SJSA1 (cell line): ENCODE measurements at regions not wholly inside any gene's neighbourhood (a gene's known extent, or its start where the extent isn't known, plus 50 kb on each side); places are given as distances from the start of the nearest gene placed in this dataset.

Experiments
- DNase-seq, 2 experiments: peaks; one replicate each; pipeline ENCODE4 v3.0.0-alpha.2; 2015 to 2020; ENCODE audit warnings: low spot score in 2 of 2, low read depth in 1 of 2
- H3K27ac ChIP-seq: fragments of 250-450 bp; sonication (Bioruptor Pico); 2 replicates; pipeline ENCODE4 v1.5.1; 2020; ENCODE audit warnings: mild to moderate bottlenecking, moderate library complexity
- H3K27me3 ChIP-seq: fragments of 250-450 bp; sonication (Bioruptor Pico); replicated peaks from 2 replicates; pipeline ENCODE4 v1.5.1; 2020; ENCODE audit warnings: mild to moderate bottlenecking, moderate library complexity
- H3K36me3 ChIP-seq: fragments of 250-450 bp; sonication (Bioruptor Pico); 2 replicates; pipeline ENCODE4 v1.5.1; 2020; ENCODE audit warnings: mild to moderate bottlenecking
- H3K4me1 ChIP-seq: fragments of 250-450 bp; sonication (Bioruptor Pico); replicated peaks from 2 replicates; pipeline ENCODE4 v1.6.1; 2021; ENCODE audit warnings: mild to moderate bottlenecking
- H3K4me3 ChIP-seq: fragments of 250-450 bp; sonication (Bioruptor Pico); 2 replicates; pipeline ENCODE4 v1.5.1; 2020; ENCODE audit warnings: mild to moderate bottlenecking
- H3K9me3 ChIP-seq: fragments of 250-450 bp; sonication (Bioruptor Pico); replicated peaks from 2 replicates; pipeline ENCODE4 v1.5.1; 2020; ENCODE audit warnings: mild to moderate bottlenecking

DNA sequence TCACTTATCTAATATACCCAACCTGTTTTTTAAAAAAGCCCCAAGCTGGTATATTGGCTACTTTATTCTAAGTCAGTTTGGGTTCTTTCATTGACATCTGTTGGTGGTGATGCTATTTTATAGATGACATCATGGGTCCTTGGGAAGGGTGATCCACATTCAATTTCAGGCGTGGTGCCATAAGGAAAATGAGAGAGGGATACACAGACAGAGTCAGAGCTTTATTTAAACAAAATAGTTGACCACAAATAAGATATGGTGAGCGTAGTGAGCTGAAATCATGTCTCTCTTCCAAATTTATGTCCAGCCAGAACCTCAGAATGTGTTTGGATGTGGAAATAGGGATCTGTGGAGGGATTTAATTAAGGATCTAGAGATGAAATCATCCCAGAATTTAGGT lies 302.4 kb downstream of the MAT2B start:
- no peak overlapping the region for H3K27ac ChIP-seq
- H3K27me3 ChIP-seq = no peaks in the 10 kb centered on the region
- H3K36me3 ChIP-seq = no peaks in the 10 kb centered on the region
- no peak overlapping the region for H3K4me3 ChIP-seq
- no peaks in the 10 kb centered on the region for H3K4me1 ChIP-seq
- no peak for DNase-seq
- no peaks in the 10 kb centered on the region for H3K9me3 ChIP-seq

DNA sequence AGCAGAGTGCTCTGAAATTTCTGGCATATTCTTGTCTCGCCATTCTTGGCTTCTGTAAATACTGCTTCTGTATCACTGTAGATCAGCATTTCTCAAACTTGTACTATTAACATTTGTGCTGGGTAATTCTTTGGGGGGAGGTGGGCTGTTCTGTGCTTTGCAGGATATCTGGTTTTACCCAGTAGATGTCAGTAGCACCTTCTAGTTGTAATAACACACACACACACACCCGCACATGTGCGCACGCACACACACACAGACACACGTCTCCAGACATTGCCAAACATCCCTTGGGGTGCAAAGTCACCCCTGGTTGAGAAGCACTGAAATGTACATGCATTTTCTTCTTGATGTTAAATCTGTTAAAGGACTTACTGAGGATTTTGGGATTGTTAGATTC lies 304.1 kb downstream of the MAT2B start:
- no peak for DNase-seq
- H3K4me1 ChIP-seq = no peaks in the 10 kb centered on the region
- H3K36me3 ChIP-seq = no peaks in the 10 kb centered on the region
- H3K27me3 ChIP-seq = no peaks in the 10 kb centered on the region
- no peaks in the 10 kb centered on the region for H3K9me3 ChIP-seq
- no peak overlapping the region for H3K27ac ChIP-seq
- H3K4me3 ChIP-seq = no peak overlapping the region

DNA sequence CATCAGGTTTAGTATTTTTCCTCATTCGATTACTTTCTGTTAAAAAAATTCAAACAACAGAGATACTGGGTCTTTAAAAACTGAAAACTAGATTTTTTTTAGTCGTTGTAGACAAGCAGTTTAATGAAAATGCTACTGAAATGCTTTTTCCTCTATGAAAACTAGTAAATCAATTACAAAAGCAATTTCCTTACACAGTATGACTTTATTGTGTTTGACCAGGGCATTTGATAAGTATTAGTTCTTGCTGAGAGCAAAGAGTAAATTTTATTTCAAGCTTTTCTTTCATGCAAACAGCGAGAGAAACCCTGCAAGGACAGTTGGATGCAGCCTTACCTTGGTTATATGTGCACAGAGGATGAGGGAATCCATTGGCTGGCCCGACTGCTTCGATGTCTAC lies 308.5 kb downstream of the MAT2B start:
- Histone ChIP-seq H3K4me1 (no peaks in the 10 kb centered on the region), H3K4me3 (no peak overlapping the region), H3K27ac (no peak overlapping the region), H3K9me3 (no peaks in the 10 kb centered on the region), H3K27me3 (no peaks in the 10 kb centered on the region), H3K36me3 (no peaks in the 10 kb centered on the region)
- no peak for DNase-seq

DNA sequence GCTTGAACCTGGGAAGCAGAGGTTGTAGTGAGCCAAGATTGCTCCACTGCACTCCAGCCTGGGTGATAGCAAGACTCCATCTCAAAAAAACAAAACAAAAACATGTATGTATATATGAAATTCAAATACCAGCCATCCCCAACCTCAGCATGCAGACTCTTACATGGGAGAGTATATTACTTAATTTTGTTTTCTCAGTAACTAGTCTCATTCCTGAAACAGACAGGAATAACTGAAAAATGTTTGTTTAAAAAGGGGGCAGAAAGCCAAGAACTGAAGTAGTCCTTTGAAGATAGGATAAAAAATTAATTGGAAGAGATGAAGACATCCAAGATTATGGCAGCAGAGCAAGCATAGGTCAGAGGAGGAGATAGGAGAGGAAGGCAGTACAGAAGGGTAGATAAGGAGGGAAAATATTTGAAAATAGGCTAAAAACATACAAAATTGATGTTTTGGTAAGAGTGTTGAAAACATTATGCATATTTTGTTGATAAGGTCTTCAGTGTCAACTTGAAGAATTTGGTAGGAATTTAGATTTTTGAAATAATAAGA lies 309.9 kb downstream of the MAT2B start:
- no peak overlapping the region for H3K27ac ChIP-seq
- no peaks in the 10 kb centered on the region for H3K36me3 ChIP-seq
- H3K4me3 ChIP-seq = no peak overlapping the region
- no peaks in the 10 kb centered on the region for H3K9me3 ChIP-seq
- no peak for DNase-seq
- H3K4me1 ChIP-seq = no peaks in the 10 kb centered on the region
- H3K27me3 ChIP-seq = no peaks in the 10 kb centered on the region

DNA sequence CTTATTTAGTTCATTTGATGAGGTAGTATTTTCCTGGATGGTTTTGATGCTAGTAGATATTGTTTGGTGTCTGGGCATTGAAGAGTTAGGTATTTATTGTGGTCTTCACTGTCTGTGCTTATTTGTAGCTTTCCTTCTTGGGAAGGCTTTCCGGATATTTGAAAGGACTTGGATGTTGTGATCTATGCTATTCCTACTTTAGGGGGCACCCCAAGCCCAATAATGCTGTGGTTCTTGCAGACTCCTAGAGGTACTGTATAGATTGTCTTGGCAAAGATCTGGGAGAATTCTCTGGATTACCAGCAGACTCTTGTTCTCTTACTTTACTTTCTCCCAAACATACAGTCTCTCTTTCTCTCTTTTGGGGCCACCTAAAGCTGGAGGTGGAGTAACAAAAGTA lies 315.7 kb downstream of the MAT2B start:
- H3K4me3 ChIP-seq = no peak overlapping the region
- no peaks in the 10 kb centered on the region for H3K9me3 ChIP-seq
- no peaks in the 10 kb centered on the region; the same call in 1 of the 2 replicates for H3K27me3 ChIP-seq
- no peak overlapping the region for H3K27ac ChIP-seq
- no peaks in the 10 kb centered on the region for H3K36me3 ChIP-seq
- DNase-seq = no peak
- H3K4me1 ChIP-seq = no peaks in the 10 kb centered on the region

DNA sequence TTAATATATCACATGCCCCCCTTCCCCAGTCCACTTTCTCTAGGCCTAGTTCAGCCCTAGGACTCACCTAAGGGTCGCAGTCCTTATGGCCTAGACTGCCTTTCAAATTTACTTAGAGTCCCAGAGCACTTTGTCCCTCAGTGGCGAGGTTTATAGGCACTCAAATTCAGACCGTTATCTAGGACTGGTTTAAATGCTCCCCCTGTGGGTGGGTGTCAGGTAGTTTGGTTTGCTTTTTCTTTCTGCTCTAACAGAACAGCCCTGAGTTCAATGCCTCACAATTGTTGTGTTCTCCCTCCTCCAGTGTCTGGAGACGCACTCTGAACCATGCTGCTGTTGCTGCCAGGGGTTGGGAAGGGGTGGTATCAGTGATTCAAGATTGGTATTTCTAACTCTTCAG lies 317.1 kb downstream of the MAT2B start:
- DNase-seq = no peak
- H3K36me3 ChIP-seq = no peaks in the 10 kb centered on the region
- no peaks in the 10 kb centered on the region for H3K4me1 ChIP-seq
- H3K4me3 ChIP-seq = no peak overlapping the region
- H3K27me3 ChIP-seq = no peaks in the 10 kb centered on the region; the same call in 1 of the 2 replicates
- no peak overlapping the region for H3K27ac ChIP-seq
- no peaks in the 10 kb centered on the region for H3K9me3 ChIP-seq

DNA sequence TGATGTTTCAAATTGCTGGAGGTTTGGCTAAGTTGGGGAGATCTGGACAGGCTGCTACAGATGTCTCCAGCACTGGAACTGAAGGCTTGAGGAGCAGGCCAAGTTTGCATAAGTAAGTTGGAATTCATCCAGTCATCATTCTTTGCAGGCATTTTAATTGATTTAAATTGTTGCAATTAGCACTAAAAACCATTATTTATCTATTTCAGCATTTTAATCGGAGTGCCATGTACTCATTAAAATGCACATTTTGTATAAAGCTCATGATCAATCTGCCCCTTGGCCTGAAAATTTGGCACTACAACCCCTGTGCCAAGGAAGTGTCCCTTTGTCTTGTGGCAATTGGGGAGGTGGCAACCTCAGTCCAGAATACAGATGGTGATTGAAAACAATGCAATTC lies 320.2 kb downstream of the MAT2B start:
- no peak for DNase-seq
- Histone ChIP-seq H3K4me1 (no peaks in the 10 kb centered on the region), H3K27me3 (no peaks in the 10 kb centered on the region; the same call in 1 of the 2 replicates), H3K27ac (no peak overlapping the region), H3K4me3 (no peak overlapping the region), H3K9me3 (no peaks in the 10 kb centered on the region), H3K36me3 (no peaks in the 10 kb centered on the region)

DNA sequence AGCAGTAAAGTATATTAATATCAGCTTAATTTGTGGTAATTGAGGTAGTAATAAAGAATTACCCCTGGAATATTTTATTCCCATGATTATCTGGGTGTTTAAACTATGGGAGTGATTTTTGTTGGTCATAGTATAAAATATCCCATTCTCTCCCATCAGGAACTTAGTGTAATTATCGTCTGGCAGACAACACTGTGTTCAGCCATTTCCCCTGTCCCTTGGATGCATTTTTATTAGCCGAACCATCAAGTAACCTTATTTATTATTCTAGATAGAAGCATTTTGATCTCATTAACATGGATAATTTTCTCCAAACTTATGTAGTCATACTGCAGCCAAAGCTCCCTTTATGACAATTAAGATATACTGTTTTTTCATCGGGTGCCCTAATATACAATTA lies 320.8 kb downstream of the MAT2B start:
- Histone ChIP-seq H3K4me1 (no peaks in the 10 kb centered on the region), H3K27ac (no peak overlapping the region), H3K9me3 (no peaks in the 10 kb centered on the region), H3K36me3 (no peaks in the 10 kb centered on the region), H3K4me3 (no peak overlapping the region), H3K27me3 (no peaks in the 10 kb centered on the region; the same call in 1 of the 2 replicates)
- no peak for DNase-seq

DNA sequence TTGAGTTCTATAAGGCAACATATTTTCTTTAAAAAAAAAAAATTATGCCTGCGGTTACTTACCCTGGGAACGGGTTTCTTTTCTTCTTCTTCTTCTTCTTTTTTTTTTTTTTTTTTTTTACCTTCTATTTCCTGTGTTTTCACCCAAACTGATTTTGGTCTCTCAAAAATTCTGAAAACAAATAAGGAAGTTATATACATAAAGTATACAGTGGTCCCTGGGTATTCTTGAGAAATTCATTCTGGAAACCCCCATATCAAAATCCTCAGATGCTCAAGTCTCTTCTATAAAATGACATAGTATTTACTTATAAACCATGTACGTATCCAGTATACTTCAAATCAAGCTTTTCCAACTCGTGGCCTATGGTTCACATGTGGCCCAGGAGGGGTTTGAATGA lies 326.7 kb downstream of the MAT2B start:
- Histone ChIP-seq H3K4me1 (no peaks in the 10 kb centered on the region), H3K27me3 (no peaks in the 10 kb centered on the region), H3K9me3 (no peaks in the 10 kb centered on the region), H3K4me3 (no peak overlapping the region), H3K27ac (no peak overlapping the region), H3K36me3 (no peaks in the 10 kb centered on the region)
- DNase-seq = no peak

DNA sequence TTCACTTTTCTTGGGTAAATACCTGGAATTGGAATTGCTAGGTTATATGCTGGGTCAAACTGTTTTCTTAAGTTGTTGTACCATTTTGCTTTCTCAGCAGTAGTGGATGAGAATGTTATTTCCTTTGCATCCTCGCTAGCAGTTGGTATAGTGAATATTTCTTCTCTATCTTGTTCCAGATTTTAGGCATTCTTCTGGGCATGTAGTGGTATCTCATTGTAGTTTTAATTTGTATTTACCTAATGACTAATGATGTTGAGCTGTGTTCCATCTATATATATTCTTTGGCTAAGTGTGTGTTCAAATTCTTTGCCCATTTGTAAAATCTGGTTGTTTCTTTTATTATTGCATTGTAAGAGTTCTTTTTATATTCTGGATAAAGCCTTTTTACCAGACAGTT lies 333.3 kb downstream of the MAT2B start:
- H3K9me3 ChIP-seq = 0 out of 2 replicates have a peak, but pooled peaks cover 2% of the 10 kb centered on the region
- no peak for DNase-seq

DNA sequence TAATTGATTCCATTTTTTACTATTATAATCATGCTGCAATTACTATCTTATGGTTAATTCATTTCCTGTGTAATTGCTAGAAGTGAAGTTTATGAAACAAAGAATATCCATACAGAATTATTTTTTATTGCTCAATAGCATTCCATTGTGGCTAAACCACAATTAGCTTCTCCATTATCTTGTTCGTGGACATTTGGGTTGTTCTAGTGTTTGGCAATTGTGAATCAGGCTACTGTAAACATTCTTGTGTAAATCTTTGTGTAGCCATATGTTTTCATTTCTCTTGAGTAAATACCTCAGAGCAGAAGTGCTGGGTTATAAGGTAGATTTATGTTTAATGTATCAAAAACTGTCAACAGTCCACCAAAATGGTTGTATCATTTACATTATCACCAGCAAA lies 341.1 kb downstream of the MAT2B start:
- Histone ChIP-seq H3K4me3 (no peak overlapping the region), H3K36me3 (no peaks in the 10 kb centered on the region), H3K27ac (no peak overlapping the region), H3K27me3 (no peaks in the 10 kb centered on the region), H3K9me3 (no peaks in the 10 kb centered on the region; the same call in 1 of the 2 replicates), H3K4me1 (no peaks in the 10 kb centered on the region)
- no peak for DNase-seq

More for the DNA sequence above, 333.3 kb downstream of the MAT2B start:
- no peaks in the 10 kb centered on the region for H3K27me3 ChIP-seq
- no peak overlapping the region for H3K4me3 ChIP-seq
- no peaks in the 10 kb centered on the region for H3K36me3 ChIP-seq
- H3K27ac ChIP-seq = no peak overlapping the region
- H3K4me1 ChIP-seq = no peaks in the 10 kb centered on the region

DNA sequence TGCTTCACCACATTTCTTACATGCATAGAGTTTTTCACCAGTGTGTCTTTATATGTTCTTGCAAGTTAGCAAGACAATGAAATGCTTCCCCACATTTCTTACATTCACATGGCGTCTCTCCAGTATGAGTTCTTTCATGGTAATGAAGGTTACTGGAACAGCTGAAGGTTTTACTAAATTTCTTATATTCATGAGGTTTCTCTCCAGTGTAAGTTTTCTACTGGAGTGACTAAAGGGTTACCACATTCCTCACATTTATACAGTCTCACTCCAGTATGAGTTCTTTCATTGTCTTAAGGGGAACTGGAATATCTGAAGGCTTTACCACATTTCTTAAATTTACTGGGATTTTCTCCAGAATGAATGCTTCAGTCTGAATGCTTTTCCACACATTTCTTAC lies 350.3 kb downstream of the MAT2B start:
- H3K27ac ChIP-seq = no peak overlapping the region
- H3K4me1 ChIP-seq = no peaks in the 10 kb centered on the region
- no peak overlapping the region for H3K4me3 ChIP-seq
- peaks cover 2% of the 10 kb centered on the region; the same call in 1 of the 2 replicates for H3K9me3 ChIP-seq
- no peak for DNase-seq
- H3K36me3 ChIP-seq = no peaks in the 10 kb centered on the region
- no peaks in the 10 kb centered on the region for H3K27me3 ChIP-seq

DNA sequence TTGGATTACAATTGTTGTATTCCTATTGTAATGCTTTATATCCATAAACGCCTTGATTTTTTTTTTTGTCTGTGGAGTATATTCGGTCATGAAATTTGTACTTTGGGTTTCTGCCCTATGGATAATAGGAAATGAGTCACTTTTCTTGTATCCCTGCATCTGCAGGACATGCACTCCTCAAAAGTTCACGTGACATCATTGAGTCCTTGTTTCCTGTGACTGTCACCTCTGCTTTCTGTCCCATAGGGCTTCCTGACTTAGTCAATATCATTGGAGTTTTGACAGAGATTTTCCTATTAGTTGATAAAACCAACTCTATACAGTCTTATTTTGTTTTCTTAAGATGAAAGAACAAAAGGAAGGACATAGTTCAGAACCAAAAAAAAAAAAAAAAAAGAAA lies 356.3 kb downstream of the MAT2B start:
- Histone ChIP-seq H3K36me3 (no peaks in the 10 kb centered on the region), H3K9me3 (peaks cover 2% of the 10 kb centered on the region; the same call in 1 of the 2 replicates), H3K27ac (no peak overlapping the region), H3K27me3 (no peaks in the 10 kb centered on the region), H3K4me1 (no peaks in the 10 kb centered on the region), H3K4me3 (no peak overlapping the region)
- no peak for DNase-seq

DNA sequence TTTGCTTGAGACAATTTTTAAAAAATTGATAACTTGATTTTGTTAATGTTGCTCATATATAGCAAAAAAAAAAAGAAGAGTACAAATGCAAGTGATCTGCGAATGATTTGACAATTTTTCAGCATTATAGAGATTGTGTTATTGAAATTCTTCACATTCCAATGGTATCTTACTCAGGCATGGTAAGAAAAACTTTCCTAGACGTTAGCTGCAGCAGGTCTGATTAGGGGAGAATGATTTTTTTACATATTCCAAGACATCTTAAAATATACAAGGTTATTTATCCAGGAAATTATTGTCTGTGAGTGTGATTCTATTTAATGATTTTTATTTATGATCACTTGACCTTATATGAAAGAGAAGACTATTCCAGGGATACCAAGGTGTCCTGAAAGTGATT lies 361.9 kb downstream of the MAT2B start:
- DNase-seq = no peak
- no peaks in the 10 kb centered on the region for H3K27me3 ChIP-seq
- H3K9me3 ChIP-seq = no peaks in the 10 kb centered on the region
- no peak overlapping the region for H3K27ac ChIP-seq
- H3K36me3 ChIP-seq = no peaks in the 10 kb centered on the region
- H3K4me3 ChIP-seq = no peak overlapping the region
- H3K4me1 ChIP-seq = no peaks in the 10 kb centered on the region

DNA sequence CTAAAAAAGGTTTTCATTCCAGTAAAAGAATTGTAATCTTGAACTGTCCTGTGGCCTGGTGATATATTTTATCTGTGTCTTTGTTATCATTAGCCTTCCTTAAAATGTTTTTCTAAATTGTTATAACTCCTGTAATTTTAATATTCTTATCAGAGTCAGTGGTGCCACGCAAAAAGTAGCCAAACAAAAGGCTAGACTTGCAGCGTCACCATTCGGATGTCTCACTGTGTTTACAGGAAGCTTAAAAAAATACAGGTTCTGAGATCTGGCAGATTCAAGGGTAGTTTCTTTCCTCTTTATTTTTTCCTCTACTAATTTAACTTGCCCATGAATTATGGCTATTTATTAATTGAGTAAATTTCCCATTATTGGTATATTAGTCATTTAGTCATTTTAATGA lies 362.3 kb downstream of the MAT2B start:
- no peak for DNase-seq
- no peak overlapping the region for H3K27ac ChIP-seq

More for the DNA sequence above, 362.3 kb downstream of the MAT2B start:
- H3K4me3 ChIP-seq = no peak overlapping the region
- no peaks in the 10 kb centered on the region for H3K27me3 ChIP-seq
- H3K9me3 ChIP-seq = no peaks in the 10 kb centered on the region
- no peaks in the 10 kb centered on the region for H3K36me3 ChIP-seq
- H3K4me1 ChIP-seq = no peaks in the 10 kb centered on the region
